Panc1 (cell line): ENCODE measurements at regions not wholly inside any gene's neighbourhood (a gene's known extent, or its start where the extent isn't known, plus 50 kb on each side); places are given as distances from the start of the nearest gene placed in this dataset.

Experiments
- ATAC-seq: fragments of 200-7000 bp; cut with Tn5 transposase; 2 replicates; pipeline ENCODE4 v1.9.1; 2020; ENCODE audit warnings: mild to moderate bottlenecking, moderate library complexity
- BruUV-seq: library from RNA; stranded (reverse); fragments of 400-500 nt; replicated peaks from 2 replicates; lab custom pipeline; 2021; lab: Mats Ljungman, UMichigan
- CTCF ChIA-PET: fragments of 300-600 bp; sonication (Branson Sonifier 250); formaldehyde crosslinking; loops from one replicate; lab custom pipeline; 2022; ENCODE audit warnings: antibody characterized with exemption; lab: Charles Lee
- POLR2A ChIA-PET: fragments of 300-600 bp; sonication (Branson Sonifier 250); formaldehyde crosslinking; loops from one replicate; lab custom pipeline; 2022; ENCODE audit warnings: antibody characterized with exemption; lab: Charles Lee
- DNase-seq: peaks from one replicate; pipeline ENCODE4 v3.0.0-alpha.2; 2010; ENCODE audit warnings: low read depth, low spot score
- H3K27ac ChIP-seq: 2 replicates; pipeline ENCODE4 v1.5.1; 2011; ENCODE audit warnings: mild to moderate bottlenecking, low read length, inconsistent platforms
- H3K27me3 ChIP-seq: fragments of 200-500 bp; sonication (Bioruptor generic); 2 replicates; pipeline ENCODE4 v1.6.0; 2014; ENCODE audit warnings: low read length, inconsistent platforms; ENCODE audit not compliant: control insufficient read depth, insufficient read depth
- H3K36me3 ChIP-seq: fragments of 200-500 bp; sonication (Bioruptor generic); 2 replicates; pipeline ENCODE4 v1.5.1; 2014; ENCODE audit warnings: inconsistent platforms, mild to moderate bottlenecking, low read length, moderate library complexity; ENCODE audit not compliant: control insufficient read depth, insufficient read depth
- H3K4me1 ChIP-seq: 2 replicates; pipeline ENCODE4 v1.5.1; 2011; ENCODE audit warnings: inconsistent platforms, mild to moderate bottlenecking, low read length, moderate library complexity; ENCODE audit not compliant: control insufficient read depth, insufficient read depth
- H3K4me3 ChIP-seq, 2 experiments: 2 replicates each; pipeline ENCODE4 v1.5.1; 2011 to 2012; ENCODE audit warnings: low read depth in 2 of 2, low read length in 2 of 2, mild to moderate bottlenecking in 2 of 2, inconsistent platforms in 1 of 2, moderate library complexity in 1 of 2
- H3K9me3 ChIP-seq: fragments of 200-500 bp; sonication (Bioruptor generic); 2 replicates; pipeline ENCODE4 v1.5.1; 2014; ENCODE audit warnings: low read depth, mild to moderate bottlenecking, inconsistent platforms, low read length, moderate library complexity; ENCODE audit not compliant: control insufficient read depth, insufficient read depth
- POLR2AphosphoS5 ChIP-seq: IDR thresholded peaks from 2 replicates; pipeline ENCODE4 v1.6.1; 2012; ENCODE audit warnings: mild to moderate bottlenecking, low read depth, low read length, moderate library complexity
- SIN3A ChIP-seq: IDR thresholded peaks from 2 replicates; pipeline ENCODE4 v1.6.1; 2012; ENCODE audit warnings: low read depth, mild to moderate bottlenecking, low read length, moderate library complexity, borderline replicate concordance; ENCODE audit not compliant: insufficient read depth
- TCF7L2 ChIP-seq: IDR thresholded peaks from 2 replicates; pipeline ENCODE4 v1.6.1; 2011; ENCODE audit warnings: mild to moderate bottlenecking, low read depth, low read length, inconsistent platforms
- in situ Hi-C: cut with HindIII; loops from 2 replicates; pipeline ENCODE4 v1.10.0; 2016; ENCODE audit warnings: low sequenced_read_pairs, low pct_unique_long_range_greater_than_20kb
- intact Hi-C: fragments of 100-400 bp; cut with micrococcal nuclease; formaldehyde crosslinking; loops from one replicate; pipeline ENCODE4 v1.10.0; 2022; ENCODE audit not compliant: unreplicated experiment
- TF ChIP-seq, protein P1 (sequence below): fragments of 450-650 bp; IDR thresholded peaks from 2 replicates; pipeline ENCODE4 v1.5.1; 2017; ENCODE audit warnings: mild to moderate bottlenecking
- TF ChIP-seq, protein P2 (sequence below), 2 experiments: IDR thresholded peaks; 2 replicates each; pipeline ENCODE4 v1.6.1; 2011 to 2012; ENCODE audit warnings: low read depth in 2 of 2, control low read depth in 1 of 2, low read length in 1 of 2, mild to moderate bottlenecking in 1 of 2, moderate library complexity in 1 of 2; ENCODE audit not compliant: insufficient read depth in 1 of 2

DNA sequence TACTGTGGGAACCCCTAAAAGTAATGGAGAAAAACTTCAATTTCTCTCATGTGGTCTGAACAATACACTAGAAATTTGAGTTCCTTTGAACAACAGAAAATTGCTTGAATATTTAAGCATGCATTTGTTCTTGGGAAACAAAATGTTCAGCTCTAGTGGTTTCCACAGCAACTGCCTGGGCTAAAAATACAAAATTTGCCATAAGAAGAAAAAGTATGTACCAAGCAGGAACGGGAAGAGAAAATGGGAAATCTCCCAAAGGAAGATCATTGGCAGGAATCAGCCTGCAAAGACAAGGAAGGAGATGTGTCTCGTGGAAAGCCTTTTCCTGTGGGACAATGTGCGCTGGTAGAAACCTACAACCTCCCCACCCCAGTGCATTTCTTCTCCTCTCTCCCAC lies 119.0 kb upstream of the DPT start:
- no peaks in the 10 kb centered on the region for H3K27me3 ChIP-seq
- no peaks in the 10 kb centered on the region for H3K9me3 ChIP-seq
- CTCF ChIA-PET: no interaction called here
- H3K27ac ChIP-seq: no peak overlapping the region
- BruUV-seq: no TSS peak
- DNase-seq (no peak), ATAC-seq (no peak)
- TF ChIP-seq SIN3A: no peak
- TF ChIP-seq TCF7L2: no peak
- TF ChIP-seq, protein P1, sequence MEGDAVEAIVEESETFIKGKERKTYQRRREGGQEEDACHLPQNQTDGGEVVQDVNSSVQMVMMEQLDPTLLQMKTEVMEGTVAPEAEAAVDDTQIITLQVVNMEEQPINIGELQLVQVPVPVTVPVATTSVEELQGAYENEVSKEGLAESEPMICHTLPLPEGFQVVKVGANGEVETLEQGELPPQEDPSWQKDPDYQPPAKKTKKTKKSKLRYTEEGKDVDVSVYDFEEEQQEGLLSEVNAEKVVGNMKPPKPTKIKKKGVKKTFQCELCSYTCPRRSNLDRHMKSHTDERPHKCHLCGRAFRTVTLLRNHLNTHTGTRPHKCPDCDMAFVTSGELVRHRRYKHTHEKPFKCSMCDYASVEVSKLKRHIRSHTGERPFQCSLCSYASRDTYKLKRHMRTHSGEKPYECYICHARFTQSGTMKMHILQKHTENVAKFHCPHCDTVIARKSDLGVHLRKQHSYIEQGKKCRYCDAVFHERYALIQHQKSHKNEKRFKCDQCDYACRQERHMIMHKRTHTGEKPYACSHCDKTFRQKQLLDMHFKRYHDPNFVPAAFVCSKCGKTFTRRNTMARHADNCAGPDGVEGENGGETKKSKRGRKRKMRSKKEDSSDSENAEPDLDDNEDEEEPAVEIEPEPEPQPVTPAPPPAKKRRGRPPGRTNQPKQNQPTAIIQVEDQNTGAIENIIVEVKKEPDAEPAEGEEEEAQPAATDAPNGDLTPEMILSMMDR: no peak
- TF ChIP-seq, protein P2, sequence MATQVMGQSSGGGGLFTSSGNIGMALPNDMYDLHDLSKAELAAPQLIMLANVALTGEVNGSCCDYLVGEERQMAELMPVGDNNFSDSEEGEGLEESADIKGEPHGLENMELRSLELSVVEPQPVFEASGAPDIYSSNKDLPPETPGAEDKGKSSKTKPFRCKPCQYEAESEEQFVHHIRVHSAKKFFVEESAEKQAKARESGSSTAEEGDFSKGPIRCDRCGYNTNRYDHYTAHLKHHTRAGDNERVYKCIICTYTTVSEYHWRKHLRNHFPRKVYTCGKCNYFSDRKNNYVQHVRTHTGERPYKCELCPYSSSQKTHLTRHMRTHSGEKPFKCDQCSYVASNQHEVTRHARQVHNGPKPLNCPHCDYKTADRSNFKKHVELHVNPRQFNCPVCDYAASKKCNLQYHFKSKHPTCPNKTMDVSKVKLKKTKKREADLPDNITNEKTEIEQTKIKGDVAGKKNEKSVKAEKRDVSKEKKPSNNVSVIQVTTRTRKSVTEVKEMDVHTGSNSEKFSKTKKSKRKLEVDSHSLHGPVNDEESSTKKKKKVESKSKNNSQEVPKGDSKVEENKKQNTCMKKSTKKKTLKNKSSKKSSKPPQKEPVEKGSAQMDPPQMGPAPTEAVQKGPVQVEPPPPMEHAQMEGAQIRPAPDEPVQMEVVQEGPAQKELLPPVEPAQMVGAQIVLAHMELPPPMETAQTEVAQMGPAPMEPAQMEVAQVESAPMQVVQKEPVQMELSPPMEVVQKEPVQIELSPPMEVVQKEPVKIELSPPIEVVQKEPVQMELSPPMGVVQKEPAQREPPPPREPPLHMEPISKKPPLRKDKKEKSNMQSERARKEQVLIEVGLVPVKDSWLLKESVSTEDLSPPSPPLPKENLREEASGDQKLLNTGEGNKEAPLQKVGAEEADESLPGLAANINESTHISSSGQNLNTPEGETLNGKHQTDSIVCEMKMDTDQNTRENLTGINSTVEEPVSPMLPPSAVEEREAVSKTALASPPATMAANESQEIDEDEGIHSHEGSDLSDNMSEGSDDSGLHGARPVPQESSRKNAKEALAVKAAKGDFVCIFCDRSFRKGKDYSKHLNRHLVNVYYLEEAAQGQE (IDR thresholded peaks at IDR 0.05; ENCODE audit: insufficient read depth in 1 of 2, low read depth in 2 of 2, low read length in 1 of 2): no peak
- TF ChIP-seq POLR2AphosphoS5: no peak
- intact Hi-C loops: no loop called here
- in situ Hi-C loops: no loop called here
- H3K4me1 ChIP-seq: no peaks in the 10 kb centered on the region
- H3K4me3 ChIP-seq: no peak overlapping the region
- POLR2A ChIA-PET: no interaction called here
- no peaks in the 10 kb centered on the region for H3K36me3 ChIP-seq

DNA sequence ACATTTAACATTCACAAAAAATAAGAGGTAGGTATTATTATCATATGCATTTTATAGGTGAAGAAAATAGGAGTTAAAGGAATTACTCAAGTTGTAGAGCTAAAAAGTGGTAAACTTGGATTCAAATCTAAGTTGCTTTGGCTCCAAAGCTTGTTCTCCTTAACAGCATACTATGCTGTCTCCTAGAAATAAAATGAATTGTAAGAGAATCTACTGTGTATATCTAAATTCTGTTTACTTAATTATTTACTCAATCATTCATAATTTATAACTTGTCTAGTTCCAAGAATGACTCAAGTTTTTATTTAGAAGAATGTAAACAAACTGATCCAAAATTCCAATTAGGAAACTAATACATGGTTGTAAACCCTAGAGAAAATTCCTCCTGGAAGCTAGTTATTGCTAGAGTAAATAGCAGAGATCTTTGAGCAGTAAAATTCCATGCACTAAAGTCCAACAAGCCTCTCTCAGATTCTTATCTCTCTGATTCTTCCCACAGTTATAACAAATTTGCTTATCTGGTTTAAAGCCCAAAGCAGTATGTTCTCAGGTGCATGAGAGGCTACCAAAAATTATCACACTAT lies 132.5 kb upstream of the DPT start:
- TF ChIP-seq SIN3A (no peak), TCF7L2 (0 out of 2 replicates have a peak, but pooled peaks have one; percentile 54)
- intact Hi-C loops: no loop called here
- Histone ChIP-seq H3K27me3 (no peaks in the 10 kb centered on the region), H3K9me3 (peaks cover 4% of the 10 kb centered on the region; the same call in 1 of the 2 replicates), H3K4me1 (no peaks in the 10 kb centered on the region; the same call in 1 of the 2 replicates), H3K36me3 (no peaks in the 10 kb centered on the region), H3K4me3 (no peak overlapping the region), H3K27ac (peak overlapping the region; percentile 63; the same call in 1 of the 2 replicates)
- CTCF ChIA-PET: no interaction called here
- BruUV-seq: no TSS peak
- in situ Hi-C loops: no loop called here
- POLR2A ChIA-PET: interaction anchor here (0.5 kb wide), 1 partner anchor 430 kb away, joined by 8 read pairs; no protein-coding TSS in a partner anchor
- peak; percentile 82 for ATAC-seq
- DNase-seq: no peak

DNA sequence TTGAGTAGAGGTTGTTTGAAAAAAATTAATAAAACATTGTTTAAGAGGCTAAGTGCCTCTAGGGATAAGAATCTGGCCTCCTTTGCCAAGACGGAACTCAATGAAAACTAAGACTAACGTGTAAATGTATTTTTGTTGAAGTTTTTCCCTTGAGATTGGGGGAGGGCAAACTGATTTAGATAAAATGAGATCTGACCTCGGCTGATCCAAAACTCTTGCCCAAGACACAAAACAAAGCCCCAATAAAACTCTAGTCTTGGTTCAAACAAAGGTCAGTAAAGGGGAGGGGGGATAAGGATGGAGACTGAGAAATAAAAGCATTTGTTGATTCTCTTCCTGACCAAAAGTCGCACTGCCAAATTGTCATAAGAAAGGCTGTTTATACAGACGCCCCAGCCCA lies 134.8 kb upstream of the DPT start:
- ChIA-PET POLR2A (no interaction called here), CTCF (no interaction called here)
- Histone ChIP-seq H3K27ac (peak overlapping the region; percentile 39; the same call in 1 of the 2 replicates), H3K4me3 (no peak overlapping the region), H3K36me3 (no peaks in the 10 kb centered on the region), H3K27me3 (no peaks in the 10 kb centered on the region), H3K4me1 (no peaks in the 10 kb centered on the region; the same call in 1 of the 2 replicates), H3K9me3 (peaks cover 8% of the 10 kb centered on the region; the same call in 1 of the 2 replicates)
- ATAC-seq (no peak), DNase-seq (no peak)
- TF ChIP-seq SIN3A (no peak), POLR2AphosphoS5 (no peak), TCF7L2 (no peak)
- TF ChIP-seq, protein P1: no peak
- TF ChIP-seq, protein P2 (IDR thresholded peaks at IDR 0.05; ENCODE audit: insufficient read depth in 1 of 2, low read depth in 2 of 2, low read length in 1 of 2): no peak
- BruUV-seq: no TSS peak
- intact Hi-C loops: no loop called here
- in situ Hi-C loops: no loop called here
